T follicular helper cell (primary cell): ENCODE measurements at regions not wholly inside any gene's neighbourhood (a gene's known extent, or its start where the extent isn't known, plus 50 kb on each side); places are given as distances from the start of the nearest gene placed in this dataset.
"Not testable (repeated sequence)": the region's sequence is repeated elsewhere in the genome, so short reads cannot be mapped to it uniquely, and the experiment has no call there.

Experiments used
- DNase-seq: peaks from one replicate; pipeline ENCODE4 v3.0.0-alpha.2; 2020; ENCODE audit warnings: low read depth

- no peak for DNase-seq
Measured at GRCh38 chr4:58063404-58064160, 953.4 kb upstream of the IGFBP7 start.

- DNase-seq, result no peak
Measured at GRCh38 chr4:58061967-58062366, 951.8 kb upstream of the IGFBP7 start.

- no peak for DNase-seq
Measured at GRCh38 chr4:58050439-58050838, 940.3 kb upstream of the IGFBP7 start.

GRCh38 chr4:58048491-58048890 lies 938.3 kb upstream of the IGFBP7 start:
- no peak for DNase-seq

- DNase-seq, result no peak
Measured at GRCh38 chr4:58042176-58042575, 932.0 kb upstream of the IGFBP7 start.

- DNase-seq, result no peak
Measured at GRCh38 chr4:57993944-57994343, 883.8 kb upstream of the IGFBP7 start.

GRCh38 chr4:57989430-57989829 lies 879.2 kb upstream of the IGFBP7 start:
- no peak for DNase-seq

GRCh38 chr4:57985161-57985560 lies 875.0 kb upstream of the IGFBP7 start:
- DNase-seq, result no peak

- no peak for DNase-seq
Measured at GRCh38 chr4:57981123-57981522, 870.9 kb upstream of the IGFBP7 start.

GRCh38 chr4:57974821-57975220 lies 864.6 kb upstream of the IGFBP7 start:
- no peak for DNase-seq

GRCh38 chr4:57973819-57974218 lies 863.6 kb upstream of the IGFBP7 start:
- DNase-seq, result no peak

- DNase-seq, result no peak
Measured at GRCh38 chr4:57971261-57971660, 861.1 kb upstream of the IGFBP7 start.

- no peak for DNase-seq
Measured at GRCh38 chr4:57966987-57967760, 857.0 kb upstream of the IGFBP7 start.

GRCh38 chr4:57965431-57965830 lies 855.2 kb upstream of the IGFBP7 start:
- not testable (repeated sequence) for DNase-seq

- DNase-seq, result no peak
Measured at GRCh38 chr4:57945298-57945697, 835.1 kb upstream of the IGFBP7 start.

- DNase-seq, result no peak
Measured at GRCh38 chr4:57943682-57944081, 833.5 kb upstream of the IGFBP7 start.

GRCh38 chr4:57937326-57937725 lies 827.1 kb upstream of the IGFBP7 start:
- not testable (repeated sequence) for DNase-seq

- DNase-seq, result no peak
Measured at GRCh38 chr4:57926311-57926710, 816.1 kb upstream of the IGFBP7 start.

- no peak for DNase-seq
Measured at GRCh38 chr4:57924951-57925350, 814.8 kb upstream of the IGFBP7 start.

GRCh38 chr4:57916479-57916878 lies 806.3 kb upstream of the IGFBP7 start:
- no peak for DNase-seq

GRCh38 chr4:57911203-57911602 lies 801.0 kb upstream of the IGFBP7 start:
- no peak for DNase-seq

- no peak for DNase-seq
Measured at GRCh38 chr4:57910151-57910550, 800.0 kb upstream of the IGFBP7 start.

GRCh38 chr4:57905965-57906364 lies 795.8 kb upstream of the IGFBP7 start:
- DNase-seq, result no peak
